ENCODE measurements at regions not wholly inside any gene's neighbourhood (a gene's known extent, or its start where the extent isn't known, plus 50 kb on each side); places are given as distances from the start of the nearest gene placed in this dataset.

DNA sequence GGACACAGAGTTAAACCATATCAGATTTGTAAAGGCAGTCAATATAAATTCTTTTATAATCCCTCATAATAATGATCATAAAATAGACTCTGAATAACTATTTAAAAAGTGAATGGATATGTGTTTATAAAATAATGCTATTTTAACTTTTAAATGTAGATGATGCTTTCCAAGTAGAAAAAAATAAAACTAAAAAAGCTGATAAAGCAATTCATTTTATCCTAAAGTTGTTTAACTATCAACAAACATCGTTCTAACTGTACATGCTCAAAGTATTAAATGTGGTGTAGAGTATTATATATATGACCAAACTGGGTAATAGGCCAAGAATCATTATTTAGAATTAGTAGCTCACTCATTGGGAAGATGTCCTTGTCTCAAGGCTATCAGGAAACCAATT is 248.3 kb upstream of the CLEC14A start:
- TF ChIP-seq Cebpa-rat (IDR thresholded peaks at IDR 0.05) = no peak
- H3K27ac ChIP-seq = no peak overlapping the region
- peaks cover 0 to 17% (median 0%) of the 10 kb centered on the region in 10 experiments; a peak in 3 of 20 replicates for H3K4me1 ChIP-seq
- H3K9ac ChIP-seq = no peak overlapping the region
- no peak overlapping the region for H3K4me2 ChIP-seq
- H3K27me3 ChIP-seq = no peaks in the 10 kb centered on the region
- H3K9me3 ChIP-seq (replicated peaks in 1 of 11) = no peaks in the 10 kb centered on the region; a peak in 2 of 22 replicates
- H4K20me1 ChIP-seq = no peaks in the 10 kb centered on the region
- no peaks in the 10 kb centered on the region for H3K36me3 ChIP-seq
- H3K4me3 ChIP-seq = no peak overlapping the region

- no peaks in the 10 kb centered on the region for H4K20me1 ChIP-seq
- no peaks in the 10 kb centered on the region for H3K27me3 ChIP-seq
- H3K4me3 ChIP-seq = no peak overlapping the region
- TF ChIP-seq Cebpa-rat (IDR thresholded peaks at IDR 0.05) = no peak
- no peak overlapping the region for H3K27ac ChIP-seq
- no peaks in the 10 kb centered on the region for H3K36me3 ChIP-seq
- H3K4me1 ChIP-seq = peaks cover 0 to 24% (median 0%) of the 10 kb centered on the region in 10 experiments; a peak in 3 of 20 replicates
- H3K9ac ChIP-seq = no peak overlapping the region
- no peaks in the 10 kb centered on the region; a peak in 2 of 22 replicates for H3K9me3 ChIP-seq (replicated peaks in 1 of 11)
- no peak overlapping the region for H3K4me2 ChIP-seq
These were observed 246.3 kb upstream of the CLEC14A start for GRCh38 chr14:38502239-38502638.

- H3K4me1 ChIP-seq = peaks cover 0 to 24% (median 0%) of the 10 kb centered on the region in 10 experiments; a peak in 3 of 20 replicates
- H3K4me2 ChIP-seq = peak overlapping the region in 2 of 11 experiments; percentile 4 to 30; a peak in 1 of 22 replicates
- H3K27ac ChIP-seq = no peak overlapping the region
- H3K9me3 ChIP-seq (replicated peaks in 1 of 11) = no peaks in the 10 kb centered on the region; a peak in 2 of 22 replicates
- H3K36me3 ChIP-seq = no peaks in the 10 kb centered on the region
- H4K20me1 ChIP-seq = no peaks in the 10 kb centered on the region
- no peaks in the 10 kb centered on the region for H3K27me3 ChIP-seq
- no peak for TF ChIP-seq Cebpa-rat (IDR thresholded peaks at IDR 0.05)
- no peak overlapping the region for H3K9ac ChIP-seq
- H3K4me3 ChIP-seq = no peak overlapping the region
These were observed 244.2 kb upstream of the CLEC14A start for GRCh38 chr14:38500125-38500524.

DNA sequence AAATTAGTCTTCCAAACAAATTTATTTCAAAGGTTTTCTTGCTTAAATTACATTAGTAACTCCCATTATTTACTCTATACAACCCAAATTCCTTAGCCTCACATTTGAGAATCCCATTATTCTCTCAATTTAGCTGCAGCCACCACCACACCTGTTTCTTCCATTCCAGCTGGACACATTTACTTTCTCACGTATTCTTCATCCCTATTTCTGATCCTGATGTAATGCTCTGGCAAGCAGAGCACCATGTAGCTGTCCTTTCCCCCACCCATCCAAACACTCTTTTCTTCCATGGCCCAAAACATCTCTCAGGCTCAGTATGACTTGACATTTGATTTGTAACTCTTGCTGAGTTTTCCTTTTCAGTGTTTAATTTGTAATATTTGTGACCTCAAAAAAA is 240.2 kb upstream of the CLEC14A start:
- Histone ChIP-seq H3K36me3 (no peaks in the 10 kb centered on the region), H3K4me1 (peaks cover 0 to 24% (median 0%) of the 10 kb centered on the region in 10 experiments; a peak in 3 of 20 replicates), H3K9ac (no peak overlapping the region), H3K27ac (no peak overlapping the region), H3K9me3 (replicated peaks in 1 of 11) (peaks cover 0 to 3% (median 0%) of the 10 kb centered on the region in 11 experiments; a peak in 2 of 22 replicates), H4K20me1 (no peaks in the 10 kb centered on the region), H3K27me3 (no peaks in the 10 kb centered on the region), H3K4me2 (no peak overlapping the region), H3K4me3 (no peak overlapping the region)
- TF ChIP-seq Cebpa-rat (IDR thresholded peaks at IDR 0.05) = no peak

GRCh38 chr14:38490273-38490672 is 234.4 kb upstream of the CLEC14A start:
- no peaks in the 10 kb centered on the region for H3K27me3 ChIP-seq
- no peaks in the 10 kb centered on the region for H4K20me1 ChIP-seq
- TF ChIP-seq Cebpa-rat (IDR thresholded peaks at IDR 0.05) = no peak
- H3K4me3 ChIP-seq = no peak overlapping the region
- no peaks in the 10 kb centered on the region for H3K4me1 ChIP-seq
- H3K4me2 ChIP-seq = no peak overlapping the region
- H3K9ac ChIP-seq = no peak overlapping the region
- H3K36me3 ChIP-seq = no peaks in the 10 kb centered on the region
- H3K9me3 ChIP-seq (replicated peaks in 1 of 11) = peaks cover 0 to 3% (median 0%) of the 10 kb centered on the region in 11 experiments; a peak in 3 of 22 replicates
- no peak overlapping the region for H3K27ac ChIP-seq

DNA sequence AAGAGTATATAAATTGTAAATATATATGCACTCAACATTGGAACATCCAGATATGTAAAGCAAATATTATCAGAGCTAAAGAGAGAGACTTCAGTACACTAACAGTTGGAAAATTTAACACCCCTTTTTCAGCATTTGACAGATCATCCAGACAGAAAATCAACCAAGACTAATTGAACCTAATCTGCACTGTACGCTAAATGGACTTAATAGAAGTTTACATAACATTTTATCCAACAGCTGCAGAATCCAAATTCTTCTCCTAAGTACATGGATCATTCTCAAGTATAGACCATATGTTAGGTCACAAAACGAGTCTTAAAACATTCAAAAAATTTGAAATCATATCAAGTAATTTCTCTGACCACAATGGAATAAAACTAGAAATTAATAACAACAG is 229.1 kb upstream of the CLEC14A start:
- no peak for TF ChIP-seq Cebpa-rat (IDR thresholded peaks at IDR 0.05)
- Histone ChIP-seq H4K20me1 (no peaks in the 10 kb centered on the region), H3K4me2 (no peak overlapping the region), H3K36me3 (no peaks in the 10 kb centered on the region), H3K27ac (no peak overlapping the region), H3K27me3 (no peaks in the 10 kb centered on the region), H3K4me1 (no peaks in the 10 kb centered on the region), H3K9ac (no peak overlapping the region), H3K4me3 (no peak overlapping the region), H3K9me3 (replicated peaks in 1 of 11) (peaks cover 0 to 3% (median 0%) of the 10 kb centered on the region in 11 experiments; a peak in 5 of 22 replicates)

- no peak overlapping the region for H3K27ac ChIP-seq
- H3K27me3 ChIP-seq = no peaks in the 10 kb centered on the region
- H4K20me1 ChIP-seq = no peaks in the 10 kb centered on the region
- H3K36me3 ChIP-seq = no peaks in the 10 kb centered on the region
- H3K4me2 ChIP-seq = no peak overlapping the region
- no peak overlapping the region for H3K4me3 ChIP-seq
- peaks cover 21 to 32% (median 23%) of the 10 kb centered on the region in 11 experiments for H3K9me3 ChIP-seq (replicated peaks in 1 of 11)
- no peak for TF ChIP-seq Cebpa-rat (IDR thresholded peaks at IDR 0.05)
- H3K4me1 ChIP-seq = no peaks in the 10 kb centered on the region
- no peak overlapping the region for H3K9ac ChIP-seq
These were observed 226.2 kb upstream of the CLEC14A start for GRCh38 chr14:38481952-38482678.

DNA sequence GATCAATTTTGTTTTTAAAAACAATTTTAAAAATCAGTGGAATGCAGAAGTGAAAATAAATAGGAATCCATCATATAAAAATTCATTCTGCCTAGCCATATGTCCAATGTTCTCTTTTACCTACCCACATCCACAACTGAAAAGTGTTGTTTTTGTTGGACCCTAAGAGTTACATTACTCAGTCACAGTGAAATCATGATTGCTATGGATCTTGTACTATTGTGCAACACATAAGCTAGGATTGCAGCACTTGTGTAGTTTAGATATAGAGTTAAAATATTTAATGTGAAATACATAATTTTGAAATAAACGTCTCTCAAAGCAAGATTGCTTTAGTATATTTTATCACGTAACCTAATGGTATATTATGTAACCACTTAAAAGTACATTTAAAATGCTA is 213.3 kb upstream of the CLEC14A start:
- H3K27me3 ChIP-seq = no peaks in the 10 kb centered on the region
- no peak overlapping the region for H3K4me2 ChIP-seq
- no peak overlapping the region for H3K27ac ChIP-seq
- no peaks in the 10 kb centered on the region for H4K20me1 ChIP-seq
- no peaks in the 10 kb centered on the region for H3K4me1 ChIP-seq
- TF ChIP-seq Cebpa-rat (IDR thresholded peaks at IDR 0.05) = peak in 2 of 11 experiments; percentile 25 to 28; a peak in 1 of 22 replicates
- H3K9me3 ChIP-seq (replicated peaks in 1 of 11) = peaks cover 0 to 11% (median 0%) of the 10 kb centered on the region in 11 experiments; a peak in 2 of 22 replicates
- no peak overlapping the region for H3K9ac ChIP-seq
- H3K36me3 ChIP-seq = no peaks in the 10 kb centered on the region
- no peak overlapping the region for H3K4me3 ChIP-seq

DNA sequence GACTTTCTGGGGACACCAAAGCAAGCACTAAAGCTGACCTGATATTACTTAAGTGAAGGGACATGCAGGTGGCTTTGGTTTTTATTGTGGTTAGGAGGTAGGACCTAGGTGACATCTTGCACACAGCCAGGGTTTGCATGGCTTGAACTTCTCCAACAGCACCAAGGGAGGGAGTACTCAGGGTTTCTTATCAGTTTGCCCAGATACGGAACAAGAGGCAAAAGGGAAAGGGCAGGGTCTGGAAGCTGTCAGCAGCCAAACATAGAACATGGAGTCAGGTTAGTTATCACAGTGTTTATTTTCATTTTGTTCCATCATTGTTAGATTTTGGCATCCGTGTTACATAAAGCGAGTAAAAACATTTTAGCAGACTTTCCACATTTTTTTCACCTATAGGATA is 186.3 kb upstream of the CLEC14A start:
- no peak overlapping the region for H3K9ac ChIP-seq
- no peaks in the 10 kb centered on the region for H4K20me1 ChIP-seq
- H3K4me1 ChIP-seq = no peaks in the 10 kb centered on the region
- peaks cover 23 to 43% (median 34%) of the 10 kb centered on the region in 11 experiments for H3K9me3 ChIP-seq (replicated peaks in 1 of 11)
- no peak overlapping the region for H3K27ac ChIP-seq
- no peaks in the 10 kb centered on the region for H3K36me3 ChIP-seq
- no peak for TF ChIP-seq Cebpa-rat (IDR thresholded peaks at IDR 0.05)
- H3K4me2 ChIP-seq = no peak overlapping the region
- H3K4me3 ChIP-seq = no peak overlapping the region
- H3K27me3 ChIP-seq = no peaks in the 10 kb centered on the region

- Histone ChIP-seq H3K4me1 (no peaks in the 10 kb centered on the region), H3K4me3 (no peak overlapping the region), H3K36me3 (no peaks in the 10 kb centered on the region), H3K9me3 (replicated peaks in 1 of 11) (no peaks in the 10 kb centered on the region), H3K27ac (no peak overlapping the region), H3K4me2 (no peak overlapping the region), H3K27me3 (no peaks in the 10 kb centered on the region), H4K20me1 (no peaks in the 10 kb centered on the region), H3K9ac (no peak overlapping the region)
- TF ChIP-seq Cebpa-rat (IDR thresholded peaks at IDR 0.05) = no peak
These were observed 176.3 kb upstream of the CLEC14A start for GRCh38 chr14:38432186-38432585.
